Cardiac fibroblast (primary cell): ENCODE measurements at regions not wholly inside any gene's neighbourhood (a gene's known extent, or its start where the extent isn't known, plus 50 kb on each side); places are given as distances from the start of the nearest gene placed in this dataset.

Experiments
- DNase-seq, 2 donors: peaks; one replicate each; pipeline versions ENCODE4 v3.0.0 to v3.0.0-alpha.2; 2010; ENCODE audit warnings: low read depth in 2 of 2
- H3K4me3 ChIP-seq, 2 donors: replicated peaks in 1 of 2; 1 replicate in 1 of 2; 2 replicates in 1 of 2; pipeline ENCODE4 v1.5.1; 2011; ENCODE audit warnings: low read depth in 2 of 2, low read length in 2 of 2, mild to moderate bottlenecking in 2 of 2, moderate library complexity in 1 of 2
- TF ChIP-seq, protein P1 (sequence below): IDR thresholded peaks from one replicate; pipeline ENCODE4 v1.5.1; 2011; ENCODE audit warnings: low read depth, mild to moderate bottlenecking, low read length, inconsistent platforms

GRCh38 chr7:26549281-26549944, 257.8 kb downstream of the SNX10 start:
- TF ChIP-seq, protein P1, sequence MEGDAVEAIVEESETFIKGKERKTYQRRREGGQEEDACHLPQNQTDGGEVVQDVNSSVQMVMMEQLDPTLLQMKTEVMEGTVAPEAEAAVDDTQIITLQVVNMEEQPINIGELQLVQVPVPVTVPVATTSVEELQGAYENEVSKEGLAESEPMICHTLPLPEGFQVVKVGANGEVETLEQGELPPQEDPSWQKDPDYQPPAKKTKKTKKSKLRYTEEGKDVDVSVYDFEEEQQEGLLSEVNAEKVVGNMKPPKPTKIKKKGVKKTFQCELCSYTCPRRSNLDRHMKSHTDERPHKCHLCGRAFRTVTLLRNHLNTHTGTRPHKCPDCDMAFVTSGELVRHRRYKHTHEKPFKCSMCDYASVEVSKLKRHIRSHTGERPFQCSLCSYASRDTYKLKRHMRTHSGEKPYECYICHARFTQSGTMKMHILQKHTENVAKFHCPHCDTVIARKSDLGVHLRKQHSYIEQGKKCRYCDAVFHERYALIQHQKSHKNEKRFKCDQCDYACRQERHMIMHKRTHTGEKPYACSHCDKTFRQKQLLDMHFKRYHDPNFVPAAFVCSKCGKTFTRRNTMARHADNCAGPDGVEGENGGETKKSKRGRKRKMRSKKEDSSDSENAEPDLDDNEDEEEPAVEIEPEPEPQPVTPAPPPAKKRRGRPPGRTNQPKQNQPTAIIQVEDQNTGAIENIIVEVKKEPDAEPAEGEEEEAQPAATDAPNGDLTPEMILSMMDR, result no peak
- no peak overlapping the region for H3K4me3 ChIP-seq
- no peak for DNase-seq

DNA sequence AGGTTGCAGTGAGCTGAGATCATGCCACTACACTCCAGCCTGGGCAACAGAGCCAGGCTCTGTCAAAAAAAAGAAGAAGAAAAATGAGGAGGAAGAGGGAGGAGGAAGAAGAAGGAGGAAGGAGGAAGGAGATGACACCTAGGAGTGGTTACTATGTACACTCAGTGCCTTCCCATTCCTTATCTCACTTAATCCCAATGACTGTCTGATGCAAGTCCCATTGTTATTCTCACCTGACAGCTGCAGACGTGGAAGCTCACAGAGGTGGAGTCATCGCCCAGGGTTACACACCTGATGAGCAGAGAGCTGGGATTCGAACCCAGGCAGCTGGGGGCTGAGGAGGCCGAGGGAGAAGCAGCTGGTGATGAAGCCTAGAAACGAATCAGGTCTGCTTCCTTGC, 258.8 kb downstream of the SNX10 start:
- TF ChIP-seq, protein P1, result no peak
- no peak overlapping the region for H3K4me3 ChIP-seq

DNA sequence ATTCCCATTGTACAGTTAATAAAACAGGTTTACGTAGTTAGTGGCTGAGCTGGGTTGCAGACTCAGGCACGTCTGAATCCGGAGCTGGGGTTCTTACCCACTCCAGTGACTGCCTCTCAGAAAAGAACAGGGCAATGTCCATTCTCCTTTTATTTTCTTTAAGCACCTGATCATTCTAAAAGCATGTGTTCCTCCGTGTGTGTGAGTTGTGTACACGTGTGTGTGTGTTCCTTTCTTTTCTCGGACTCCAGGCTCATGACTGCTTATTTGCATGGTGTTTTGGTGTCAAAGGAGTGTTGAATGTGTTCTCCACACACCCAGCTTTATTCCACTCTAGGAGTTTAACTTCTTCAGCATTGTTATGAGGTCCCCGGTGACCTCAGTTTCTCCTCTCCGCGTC, 260.1 kb downstream of the SNX10 start:
- no peak for DNase-seq
- no peak overlapping the region for H3K4me3 ChIP-seq
- TF ChIP-seq, protein P1, result no peak

More for the DNA sequence above, 258.8 kb downstream of the SNX10 start:
- no peak for DNase-seq

- TF ChIP-seq, protein P1, result no peak
- H3K4me3 ChIP-seq, result no peak overlapping the region
- DNase-seq, result no peak
Observed at GRCh38 chr7:26553128-26553527, 261.5 kb downstream of the SNX10 start.

- TF ChIP-seq, protein P1, result no peak
- no peak overlapping the region for H3K4me3 ChIP-seq
- DNase-seq, result no peak
Observed at GRCh38 chr7:26553582-26553981, 261.9 kb downstream of the SNX10 start.

DNA sequence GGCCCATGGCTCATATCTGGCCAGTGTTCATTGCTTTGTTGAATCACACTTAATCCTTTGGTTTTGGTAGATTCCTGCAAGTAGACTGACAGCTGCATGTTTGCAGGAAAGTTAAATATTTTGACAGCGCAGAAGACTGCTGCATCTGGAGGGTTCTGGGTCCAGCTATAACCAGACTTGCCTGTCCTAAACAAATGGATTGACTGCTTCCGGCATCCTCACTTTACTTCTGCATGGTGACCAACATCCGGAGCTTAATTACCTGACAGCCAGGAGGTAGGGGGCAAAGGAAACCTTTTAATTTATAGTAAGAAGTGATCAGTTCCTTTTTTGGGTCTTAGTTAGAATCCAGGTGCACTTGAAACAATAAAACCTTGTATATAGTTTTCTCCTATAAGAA, 263.3 kb downstream of the SNX10 start:
- TF ChIP-seq, protein P1, result no peak
- no peak overlapping the region for H3K4me3 ChIP-seq
- no peak for DNase-seq
